ELF-1 (cell line): ENCODE measurements at regions not wholly inside any gene's neighbourhood (a gene's known extent, or its start where the extent isn't known, plus 50 kb on each side); places are given as distances from the start of the nearest gene placed in this dataset.
"Not testable (repeated sequence)": the region's sequence is repeated elsewhere in the genome, so short reads cannot be mapped to it uniquely, and the experiment has no call there.

Experiments used
- DNase-seq: peaks from one replicate; pipeline ENCODE4 v3.0.0-alpha.2; 2016; ENCODE audit warnings: low read depth, low spot score

GRCh38 chr18:62629031-62629430 is 86.3 kb upstream of the PHLPP1 start:
- no peak for DNase-seq

- no peak for DNase-seq
Observed at GRCh38 chr18:62631173-62631572, 84.2 kb upstream of the PHLPP1 start.

DNA sequence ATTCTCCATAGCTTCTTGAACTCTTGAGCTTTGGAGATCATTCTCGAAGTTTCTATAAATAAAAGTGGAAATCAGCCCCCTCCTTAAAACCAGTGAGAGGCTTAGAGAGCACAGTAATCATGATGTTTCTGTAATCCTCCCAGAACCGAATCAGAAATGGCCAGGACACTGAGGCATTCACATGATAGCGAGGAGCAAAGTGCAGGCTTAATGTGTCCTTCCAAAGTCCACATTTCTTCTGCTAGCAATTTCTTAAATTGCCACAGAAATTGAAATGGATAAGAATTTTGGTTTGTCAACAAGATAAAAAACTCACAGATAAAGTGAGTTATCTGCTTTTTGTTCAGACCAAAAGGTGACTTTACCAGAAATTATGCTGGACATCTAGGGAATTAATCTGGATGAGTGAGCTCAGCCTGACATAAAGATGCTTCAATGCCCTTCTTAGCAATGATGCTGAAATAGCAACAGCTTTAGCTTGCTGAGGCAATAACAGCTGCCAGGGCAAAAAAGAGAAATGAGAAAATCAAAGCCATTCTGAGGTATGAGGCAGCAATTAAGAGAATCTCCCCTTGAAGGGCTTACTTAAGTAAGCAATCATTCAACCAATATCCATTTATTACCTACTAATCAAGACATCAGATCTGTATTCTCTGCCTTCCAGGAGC is 82.4 kb upstream of the PHLPP1 start:
- DNase-seq = no peak

DNA sequence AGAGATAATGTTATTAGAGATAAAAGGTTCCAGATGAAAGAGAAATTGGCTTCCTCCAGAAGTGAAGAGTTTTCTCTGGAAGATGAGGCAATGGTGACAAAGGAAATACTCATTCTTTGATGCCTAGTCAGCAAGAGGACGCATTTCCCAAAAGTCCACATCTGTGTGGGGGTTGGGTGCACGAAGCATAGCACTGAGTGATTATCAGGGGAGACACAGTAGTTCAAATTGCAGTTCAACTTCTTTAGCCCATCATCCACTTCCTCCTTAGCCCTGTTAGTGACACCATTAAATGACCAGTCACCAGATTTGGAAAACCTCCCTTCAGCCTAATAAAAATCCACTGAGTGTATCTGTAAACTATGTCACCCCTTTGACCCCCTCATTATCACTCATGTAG is 80.9 kb upstream of the PHLPP1 start:
- no peak for DNase-seq

DNA sequence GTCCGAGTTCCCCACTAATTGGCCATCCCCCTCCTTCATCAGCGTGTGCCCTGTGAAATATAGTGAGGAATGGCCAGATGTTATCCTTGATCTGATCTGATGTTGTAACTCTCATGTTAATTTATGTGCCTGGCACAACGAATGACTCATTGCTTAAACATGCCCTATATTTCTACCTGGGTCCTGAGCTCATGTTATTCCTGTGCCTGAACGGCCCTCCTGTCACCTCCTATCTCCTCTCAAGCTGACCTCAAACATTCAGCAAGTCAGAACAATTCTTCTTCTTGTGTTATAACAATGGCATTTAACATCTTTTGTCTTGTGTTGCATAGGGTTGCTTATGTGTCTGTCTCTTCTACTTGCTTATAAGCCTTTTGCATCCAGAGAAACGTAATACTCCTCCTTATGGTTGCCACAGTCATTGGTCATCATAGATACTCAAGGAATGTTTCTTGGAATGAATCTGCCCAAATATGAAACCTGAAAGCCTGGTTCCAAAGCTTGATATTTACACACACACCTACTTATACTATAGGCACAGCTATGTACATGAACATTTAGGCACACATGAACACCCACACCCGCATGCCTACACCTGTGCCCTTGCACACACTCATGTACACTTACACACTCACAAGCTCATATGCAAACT is 80.2 kb upstream of the PHLPP1 start:
- DNase-seq = no peak

DNA sequence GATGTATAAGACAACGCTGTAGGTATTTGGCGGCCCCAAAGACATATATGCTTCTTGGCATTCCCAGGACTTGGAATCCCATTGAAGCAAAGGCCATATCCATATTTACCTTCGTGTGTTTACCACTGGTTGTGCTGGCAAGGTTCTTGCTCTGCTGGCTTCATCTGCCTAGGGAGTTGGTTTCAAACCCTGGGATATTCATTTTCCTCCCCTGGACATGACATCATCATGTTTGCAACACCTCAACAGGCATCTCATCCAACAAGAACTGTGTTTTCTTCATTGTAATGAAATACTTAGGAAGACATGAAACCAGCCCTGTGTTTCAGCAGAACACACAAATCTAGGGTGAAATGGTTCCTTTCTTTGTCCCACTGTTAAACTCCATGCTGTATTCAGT is 77.9 kb upstream of the PHLPP1 start:
- DNase-seq = no peak

GRCh38 chr18:62637807-62638687 is 77.3 kb upstream of the PHLPP1 start:
- DNase-seq = peak; percentile 62

DNA sequence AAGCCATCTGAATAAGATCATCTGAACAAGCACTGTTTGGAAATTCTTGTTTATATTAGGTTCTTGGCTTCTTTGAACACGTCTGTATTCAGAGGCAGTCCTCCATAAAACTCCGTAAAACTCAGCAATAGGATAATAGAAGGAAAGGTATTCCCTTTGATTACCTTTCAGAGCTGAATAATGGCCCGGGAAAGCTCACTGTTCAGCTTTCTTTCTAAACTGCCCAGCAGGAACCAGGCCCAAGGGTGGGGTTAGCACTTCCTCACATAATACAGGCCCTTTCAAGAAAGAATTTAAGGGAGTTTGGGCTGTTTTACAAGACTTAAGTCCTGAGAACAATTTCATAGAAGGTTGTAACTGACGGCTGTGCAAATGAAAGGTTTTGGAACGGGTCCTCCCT is 72.2 kb upstream of the PHLPP1 start:
- peak; percentile 13 for DNase-seq

GRCh38 chr18:62644773-62645172 is 70.6 kb upstream of the PHLPP1 start:
- no peak for DNase-seq

- no peak for DNase-seq
Observed at GRCh38 chr18:62647179-62647578, 68.2 kb upstream of the PHLPP1 start.

DNA sequence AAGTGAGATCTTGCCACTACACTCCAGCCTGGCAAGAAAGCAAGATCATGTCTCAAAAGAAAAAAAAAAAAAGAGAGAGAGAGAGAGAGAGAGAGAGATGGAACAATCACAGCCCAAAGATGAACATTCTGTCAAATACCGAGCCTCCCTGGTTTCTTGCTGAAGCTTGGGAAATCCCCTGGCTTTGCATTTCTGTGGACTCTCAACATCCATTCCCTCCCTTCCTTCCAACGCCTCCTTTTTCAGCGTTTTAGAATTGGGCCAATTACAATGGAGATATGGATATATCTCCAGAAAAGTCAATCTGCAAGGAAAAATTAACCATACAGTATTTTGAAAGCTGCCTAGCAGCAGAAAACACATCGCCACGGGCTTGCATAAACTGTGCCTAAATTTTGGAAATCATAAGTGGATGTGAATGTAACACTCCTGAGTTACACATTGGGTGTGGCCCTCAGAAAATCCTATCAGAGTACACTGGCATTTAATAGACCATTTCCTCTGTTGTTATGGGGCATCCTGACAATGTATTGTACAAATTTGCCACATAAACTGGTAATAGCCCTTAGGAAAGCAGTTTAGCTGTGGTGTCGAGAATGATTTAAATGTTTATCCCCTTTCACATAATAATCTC is 67.2 kb upstream of the PHLPP1 start:
- no peak for DNase-seq

GRCh38 chr18:62651276-62652056 is 63.9 kb upstream of the PHLPP1 start:
- DNase-seq = no peak

DNA sequence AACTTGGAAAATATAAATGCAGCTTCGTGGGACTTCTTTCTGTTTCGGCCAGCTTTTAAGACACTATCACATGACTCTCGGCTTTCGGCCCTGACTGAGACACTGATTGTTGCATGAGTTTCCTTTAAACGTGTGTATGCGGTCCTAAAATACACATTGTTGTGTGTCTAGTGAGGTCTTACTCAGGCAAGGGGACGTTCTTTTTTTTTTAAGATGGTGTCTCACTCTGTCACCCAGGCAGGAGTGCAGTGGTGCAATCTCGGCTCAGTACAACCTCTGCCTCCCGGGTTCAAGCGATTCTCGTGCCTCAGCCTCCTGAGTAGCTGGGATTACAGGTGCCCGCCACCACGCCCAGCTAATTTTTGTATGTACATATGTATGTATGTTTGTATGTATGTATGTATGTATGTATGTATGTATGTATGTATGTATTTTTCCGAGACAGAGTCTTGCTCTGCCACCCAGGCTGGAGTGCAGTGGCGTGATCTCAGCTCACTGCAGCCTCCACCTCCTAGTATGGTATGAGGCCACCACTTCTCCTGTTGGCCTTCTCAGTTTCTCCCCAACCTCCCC is 63.2 kb upstream of the PHLPP1 start:
- not testable (repeated sequence) for DNase-seq

DNA sequence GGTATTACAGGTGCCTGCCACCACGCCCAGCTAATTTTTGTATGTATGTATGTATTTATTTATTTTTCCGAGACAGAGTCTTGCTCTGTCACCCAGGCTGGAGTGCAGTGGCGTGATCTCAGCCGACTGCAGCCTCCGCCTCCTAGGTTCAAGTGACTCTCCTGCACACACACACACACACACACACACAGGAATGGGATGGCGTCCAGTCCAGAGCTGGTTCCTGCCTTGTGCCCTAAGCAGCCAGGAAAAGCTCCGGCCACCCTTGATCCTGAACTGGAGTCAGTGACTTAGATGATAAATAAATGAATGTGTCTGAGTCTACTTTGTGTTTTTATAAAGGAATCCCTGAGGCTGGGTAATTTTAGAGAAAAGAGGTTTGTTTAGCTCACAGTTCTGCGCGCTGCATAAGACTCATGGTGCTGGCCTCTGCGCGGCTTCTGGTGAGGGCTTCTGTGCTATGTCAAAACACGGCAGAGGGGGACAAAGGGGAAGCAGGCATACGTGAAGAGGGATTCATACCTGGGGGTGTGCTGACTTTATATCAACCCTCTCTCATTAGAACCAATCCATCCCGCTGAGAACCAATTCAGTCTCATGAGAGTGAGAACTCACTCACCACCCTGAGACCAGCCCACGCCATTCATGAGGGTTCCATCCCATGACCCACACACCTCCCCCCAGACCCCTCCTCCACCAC is 59.7 kb upstream of the PHLPP1 start:
- no peak for DNase-seq

GRCh38 chr18:62658028-62658427 is 57.3 kb upstream of the PHLPP1 start:
- no peak for DNase-seq

DNA sequence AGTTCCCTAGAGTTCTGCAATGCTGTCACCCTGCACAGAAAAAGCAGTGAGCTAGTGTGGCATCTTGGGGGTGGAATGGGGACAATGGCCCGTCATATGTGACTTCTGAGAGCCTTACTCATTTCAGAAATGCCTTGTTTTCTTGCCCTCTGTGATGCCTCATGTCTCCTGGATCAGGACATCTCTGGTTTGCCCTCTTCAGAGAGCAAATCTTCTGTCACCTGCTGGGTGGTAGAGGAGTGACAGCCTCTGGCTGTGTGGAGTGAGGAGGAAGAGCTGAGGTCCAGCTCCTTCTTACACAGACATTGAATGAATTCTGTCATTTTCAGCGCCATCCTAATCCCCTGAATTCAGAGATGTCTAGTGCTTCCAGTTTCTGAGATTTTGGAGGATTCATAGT is 55.6 kb upstream of the PHLPP1 start:
- peak; percentile 8 for DNase-seq

DNA sequence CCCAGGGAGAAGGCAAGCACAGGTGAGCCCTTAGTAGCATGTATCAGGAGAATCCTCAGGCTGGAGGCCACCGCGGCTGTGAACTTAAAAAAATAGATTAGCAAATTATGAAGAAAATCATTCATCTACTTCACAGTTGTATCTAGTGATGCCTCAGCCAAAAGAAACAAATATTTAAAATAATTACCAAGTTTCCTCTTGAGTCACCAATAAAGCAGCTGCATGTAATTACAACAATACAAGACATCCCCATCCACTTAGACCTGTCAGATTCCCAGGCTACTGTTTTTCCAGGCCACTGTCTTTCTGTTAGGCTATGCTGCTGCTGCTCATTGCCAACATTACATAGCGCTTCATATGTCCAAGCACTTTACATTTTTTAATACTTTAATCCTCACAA is 54.6 kb upstream of the PHLPP1 start:
- no peak for DNase-seq

DNA sequence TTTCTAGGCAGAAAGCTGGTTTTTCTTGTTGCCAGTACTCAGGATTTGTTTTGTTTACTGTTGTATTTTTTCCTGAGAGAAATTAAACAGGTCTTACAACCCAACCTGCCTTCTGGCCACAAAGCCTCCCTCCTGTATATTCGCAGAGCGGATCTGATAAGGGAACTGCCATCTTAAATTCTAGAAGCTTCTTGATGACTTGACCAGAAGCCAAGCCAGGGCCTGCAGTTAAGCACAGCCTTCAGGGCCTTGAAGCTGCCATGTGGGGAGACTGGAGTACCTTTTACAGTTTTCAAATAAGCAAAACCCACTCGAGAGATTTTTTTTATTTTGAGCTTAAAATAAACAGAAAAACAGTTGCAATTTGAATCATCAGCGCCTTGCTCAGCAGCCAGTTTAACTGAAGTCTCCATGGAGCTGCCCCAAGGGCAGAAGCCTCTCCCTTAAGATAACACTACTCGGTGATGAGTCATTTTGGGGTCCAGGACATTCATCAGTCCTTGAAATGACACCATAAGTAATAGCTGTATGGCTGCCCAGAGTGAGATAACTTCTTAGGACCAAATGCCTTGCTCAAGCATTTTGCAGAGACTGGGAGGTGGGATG is 51.5 kb upstream of the PHLPP1 start:
- peak; percentile 48 for DNase-seq

DNA sequence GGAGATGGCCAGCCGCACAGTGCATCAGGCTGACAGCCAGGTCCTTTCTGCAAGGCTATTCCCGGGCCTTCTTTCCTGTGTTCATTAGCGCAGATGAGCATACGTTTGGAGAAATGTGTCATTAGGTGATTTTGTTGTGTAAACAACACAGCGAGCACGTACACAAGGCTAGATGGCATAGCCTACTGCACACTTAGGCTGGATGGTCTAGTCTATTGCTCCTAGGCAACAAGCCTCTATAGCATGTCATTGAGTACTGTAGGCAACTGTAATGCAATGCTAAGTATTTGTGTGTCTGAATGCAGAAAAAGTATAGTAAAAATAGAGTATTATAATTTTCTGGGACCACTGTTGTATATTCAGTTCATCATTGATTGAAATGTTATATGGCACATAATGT is 50.9 kb upstream of the PHLPP1 start:
- no peak for DNase-seq

DNA sequence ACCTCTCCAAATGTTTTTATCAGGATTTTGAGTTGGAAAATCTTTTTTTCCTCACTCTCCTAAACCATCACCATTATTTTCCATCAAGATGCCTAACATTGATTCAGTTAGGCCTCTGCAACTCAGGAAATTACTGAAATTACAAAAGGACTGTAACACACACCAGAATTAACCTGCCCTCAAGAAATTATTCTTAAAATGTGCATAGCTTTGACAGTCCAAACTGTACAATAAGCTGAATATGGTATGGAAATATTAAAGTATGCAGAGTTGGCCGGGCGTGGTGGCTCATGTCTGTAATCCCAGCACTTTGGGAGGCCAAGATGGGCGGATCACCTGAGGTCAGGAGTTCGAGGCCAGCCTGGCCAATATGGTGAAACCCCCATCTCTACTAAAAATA is 50.2 kb upstream of the PHLPP1 start:
- DNase-seq = no peak
